ENCODE measurements at regions not wholly inside any gene's neighbourhood (a gene's known extent, or its start where the extent isn't known, plus 50 kb on each side); places are given as distances from the start of the nearest gene placed in this dataset.

GRCh38 chr6:14517516-14518105 lies 400.0 kb downstream of the CD83 start:
- TF ChIP-seq POLR2AphosphoS5 (IDR thresholded peaks at IDR 0.05; ENCODE audit: low read depth, low read length) (no peak), TAF1 (IDR thresholded peaks at IDR 0.05; ENCODE audit: borderline replicate concordance, insufficient read depth, low read length) (no peak)

DNA sequence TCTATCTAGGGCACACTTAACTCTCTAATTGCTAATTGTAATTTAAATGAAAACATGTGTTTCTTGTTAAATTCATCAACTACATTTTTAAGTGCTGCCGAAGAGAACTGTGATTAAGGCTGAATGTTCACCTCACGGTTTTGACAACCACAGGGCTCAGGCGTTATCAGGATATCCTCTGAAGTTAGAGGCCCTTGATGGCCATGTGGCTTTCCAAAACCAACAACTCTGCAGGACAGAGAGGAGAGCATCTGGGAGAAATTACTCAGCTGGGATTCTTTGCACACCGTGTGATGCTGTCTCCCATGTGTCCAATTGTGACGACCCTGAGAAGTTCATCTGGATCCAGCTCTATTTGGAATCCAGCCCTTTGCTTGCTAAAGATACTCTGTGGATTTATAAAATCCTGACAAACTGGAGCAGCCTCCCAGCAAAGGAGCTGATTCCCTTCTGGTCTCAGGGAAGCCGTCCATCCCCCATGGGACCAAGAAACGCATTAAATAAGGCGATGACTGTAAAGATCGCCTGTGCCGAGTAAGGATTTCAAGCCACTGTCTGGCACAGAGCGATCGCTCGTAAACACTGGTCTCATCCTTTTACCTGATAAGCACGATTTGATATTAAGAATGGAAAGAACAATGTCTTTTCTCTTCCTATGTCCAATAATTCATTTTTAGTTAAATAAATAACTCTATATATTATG lies 401.1 kb downstream of the CD83 start:
- no peak for TF ChIP-seq SIN3A (IDR thresholded peaks at IDR 0.05; ENCODE audit: borderline replicate concordance, insufficient read depth, low read length)
- TF ChIP-seq TAF1 (IDR thresholded peaks at IDR 0.05; ENCODE audit: borderline replicate concordance, insufficient read depth, low read length) = no peak
- no peak for TF ChIP-seq POLR2AphosphoS5 (IDR thresholded peaks at IDR 0.05; ENCODE audit: low read depth, low read length)
- TF ChIP-seq FOXP2 (optimal IDR thresholded peaks at IDR 0.05; ENCODE audit: borderline replicate concordance, extremely low read depth, extremely low read length, insufficient read depth) = no peak
- TF ChIP-seq, protein P1, sequence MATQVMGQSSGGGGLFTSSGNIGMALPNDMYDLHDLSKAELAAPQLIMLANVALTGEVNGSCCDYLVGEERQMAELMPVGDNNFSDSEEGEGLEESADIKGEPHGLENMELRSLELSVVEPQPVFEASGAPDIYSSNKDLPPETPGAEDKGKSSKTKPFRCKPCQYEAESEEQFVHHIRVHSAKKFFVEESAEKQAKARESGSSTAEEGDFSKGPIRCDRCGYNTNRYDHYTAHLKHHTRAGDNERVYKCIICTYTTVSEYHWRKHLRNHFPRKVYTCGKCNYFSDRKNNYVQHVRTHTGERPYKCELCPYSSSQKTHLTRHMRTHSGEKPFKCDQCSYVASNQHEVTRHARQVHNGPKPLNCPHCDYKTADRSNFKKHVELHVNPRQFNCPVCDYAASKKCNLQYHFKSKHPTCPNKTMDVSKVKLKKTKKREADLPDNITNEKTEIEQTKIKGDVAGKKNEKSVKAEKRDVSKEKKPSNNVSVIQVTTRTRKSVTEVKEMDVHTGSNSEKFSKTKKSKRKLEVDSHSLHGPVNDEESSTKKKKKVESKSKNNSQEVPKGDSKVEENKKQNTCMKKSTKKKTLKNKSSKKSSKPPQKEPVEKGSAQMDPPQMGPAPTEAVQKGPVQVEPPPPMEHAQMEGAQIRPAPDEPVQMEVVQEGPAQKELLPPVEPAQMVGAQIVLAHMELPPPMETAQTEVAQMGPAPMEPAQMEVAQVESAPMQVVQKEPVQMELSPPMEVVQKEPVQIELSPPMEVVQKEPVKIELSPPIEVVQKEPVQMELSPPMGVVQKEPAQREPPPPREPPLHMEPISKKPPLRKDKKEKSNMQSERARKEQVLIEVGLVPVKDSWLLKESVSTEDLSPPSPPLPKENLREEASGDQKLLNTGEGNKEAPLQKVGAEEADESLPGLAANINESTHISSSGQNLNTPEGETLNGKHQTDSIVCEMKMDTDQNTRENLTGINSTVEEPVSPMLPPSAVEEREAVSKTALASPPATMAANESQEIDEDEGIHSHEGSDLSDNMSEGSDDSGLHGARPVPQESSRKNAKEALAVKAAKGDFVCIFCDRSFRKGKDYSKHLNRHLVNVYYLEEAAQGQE (IDR thresholded peaks at IDR 0.05; ENCODE audit: insufficient read depth in 1 of 2, low read depth in 2 of 2, low read length in 2 of 2) = no peak

GRCh38 chr6:14520029-14520428 lies 402.5 kb downstream of the CD83 start:
- TF ChIP-seq FOXP2 (optimal IDR thresholded peaks at IDR 0.05; ENCODE audit: borderline replicate concordance, extremely low read depth, extremely low read length, insufficient read depth) = no peak
- no peak for TF ChIP-seq POLR2AphosphoS5 (IDR thresholded peaks at IDR 0.05; ENCODE audit: low read depth, low read length)
- TF ChIP-seq, protein P1 (IDR thresholded peaks at IDR 0.05; ENCODE audit: insufficient read depth in 1 of 2, low read depth in 2 of 2, low read length in 2 of 2) = no peak
- TF ChIP-seq SIN3A (IDR thresholded peaks at IDR 0.05; ENCODE audit: borderline replicate concordance, insufficient read depth, low read length) = no peak
- no peak for TF ChIP-seq TAF1 (IDR thresholded peaks at IDR 0.05; ENCODE audit: borderline replicate concordance, insufficient read depth, low read length)

DNA sequence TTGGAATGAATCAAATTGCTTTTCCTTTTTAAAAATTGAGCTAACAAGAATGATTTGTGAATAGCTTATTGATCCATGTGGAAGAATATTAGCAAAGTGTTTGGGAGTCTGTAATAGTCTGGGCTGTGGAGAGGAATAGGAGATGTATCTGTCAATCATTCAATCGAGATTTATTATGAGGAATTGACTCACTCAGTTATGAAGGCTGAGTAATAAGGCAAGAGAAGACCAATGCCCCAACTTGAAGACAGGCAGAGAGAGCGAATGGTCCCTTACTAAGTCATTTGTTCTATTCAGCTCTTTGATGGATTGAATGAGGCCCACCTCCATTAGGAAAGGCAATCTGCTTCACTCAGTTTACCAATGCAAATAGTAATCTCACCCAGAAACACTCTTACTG lies 403.0 kb downstream of the CD83 start:
- TF ChIP-seq, protein P1 (IDR thresholded peaks at IDR 0.05; ENCODE audit: insufficient read depth in 1 of 2, low read depth in 2 of 2, low read length in 2 of 2) = no peak
- TF ChIP-seq TAF1 (IDR thresholded peaks at IDR 0.05; ENCODE audit: borderline replicate concordance, insufficient read depth, low read length) (no peak), POLR2AphosphoS5 (IDR thresholded peaks at IDR 0.05; ENCODE audit: low read depth, low read length) (no peak), SIN3A (IDR thresholded peaks at IDR 0.05; ENCODE audit: borderline replicate concordance, insufficient read depth, low read length) (no peak), FOXP2 (optimal IDR thresholded peaks at IDR 0.05; ENCODE audit: borderline replicate concordance, extremely low read depth, extremely low read length, insufficient read depth) (no peak)

DNA sequence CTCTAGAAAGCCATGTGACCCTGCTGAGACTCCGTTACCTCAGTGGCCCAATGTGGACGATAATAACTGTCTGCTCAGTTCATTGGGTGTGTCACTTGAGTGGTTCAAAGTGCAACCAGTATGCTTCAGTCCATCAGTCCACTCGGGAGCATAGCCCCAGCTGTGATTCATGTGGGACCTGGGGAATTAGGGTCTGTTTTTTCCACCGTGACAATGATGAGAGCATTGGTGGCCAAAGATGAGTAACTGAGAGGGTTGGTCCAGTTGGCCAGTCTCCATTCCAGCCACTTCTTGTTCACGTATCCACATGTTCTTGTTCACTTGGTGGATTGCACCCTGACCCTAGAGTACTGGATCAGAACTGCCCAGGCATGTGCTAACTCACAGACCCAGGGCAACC lies 403.6 kb downstream of the CD83 start:
- TF ChIP-seq, protein P1 (IDR thresholded peaks at IDR 0.05; ENCODE audit: insufficient read depth in 1 of 2, low read depth in 2 of 2, low read length in 2 of 2) = no peak
- no peak for TF ChIP-seq TAF1 (IDR thresholded peaks at IDR 0.05; ENCODE audit: borderline replicate concordance, insufficient read depth, low read length)
- no peak for TF ChIP-seq SIN3A (IDR thresholded peaks at IDR 0.05; ENCODE audit: borderline replicate concordance, insufficient read depth, low read length)
- no peak for TF ChIP-seq POLR2AphosphoS5 (IDR thresholded peaks at IDR 0.05; ENCODE audit: low read depth, low read length)
- no peak for TF ChIP-seq FOXP2 (optimal IDR thresholded peaks at IDR 0.05; ENCODE audit: borderline replicate concordance, extremely low read depth, extremely low read length, insufficient read depth)
